IMR-90 (cell line): ENCODE measurements at regions not wholly inside any gene's neighbourhood (a gene's known extent, or its start where the extent isn't known, plus 50 kb on each side); places are given as distances from the start of the nearest gene placed in this dataset.

ENCODE experiments used
- ATAC-seq: fragments of 200-7000 bp; cut with Tn5 transposase; 2 replicates; pipeline ENCODE4 v1.9.1; 2020; ENCODE audit warnings: low read depth, mild to moderate bottlenecking, moderate library complexity
- BruUV-seq: library from RNA; stranded (reverse); fragments of 400-500 nt; replicated peaks from 2 replicates; lab custom pipeline; 2021; lab: Mats Ljungman, UMichigan
- CTCF ChIA-PET: fragments of 300-600 bp; formaldehyde crosslinking; extraction: SDS; loops from one replicate; lab custom pipeline; 2021; ENCODE audit warnings: antibody characterized with exemption; lab: Yijun Ruan, JAX
- POLR2A ChIA-PET: fragments of 300-600 bp; sonication (Branson Sonifier 250); formaldehyde crosslinking; loops from one replicate; lab custom pipeline; 2022; ENCODE audit warnings: antibody characterized with exemption; ENCODE audit not compliant: unreplicated experiment; lab: Charles Lee
- DNase-seq: peaks from one replicate; pipeline ENCODE4 v3.0.0; 2013
- H2AFZ ChIP-seq: replicated peaks from 2 replicates; pipeline ENCODE3; 2013; ENCODE audit warnings: low read length, mild to moderate bottlenecking; ENCODE audit not compliant: poor library complexity
- H2AK5ac ChIP-seq: 2 replicates; pipeline ENCODE4 v1.6.1; 2013; ENCODE audit warnings: low read depth, low read length, inconsistent platforms
- H2AK9ac ChIP-seq: replicated peaks from 2 replicates; pipeline ENCODE3; 2013; ENCODE audit warnings: mild to moderate bottlenecking, low read depth, low read length, moderate library complexity; ENCODE audit not compliant: poor library complexity
- H2BK120ac ChIP-seq: 2 replicates; pipeline ENCODE4 v1.6.1; 2013; ENCODE audit warnings: low read depth, low read length, inconsistent platforms
- H2BK15ac ChIP-seq: 3 replicates; pipeline ENCODE4 v1.6.1; 2013; ENCODE audit warnings: low read depth, low read length, inconsistent platforms
- H2BK20ac ChIP-seq: 2 replicates; pipeline ENCODE4 v1.6.1; 2013; ENCODE audit warnings: low read depth, mild to moderate bottlenecking, inconsistent platforms, low read length, moderate library complexity
- H2BK5ac ChIP-seq: 2 replicates; pipeline ENCODE4 v1.6.1; 2013; ENCODE audit warnings: mild to moderate bottlenecking, low read depth, low read length, inconsistent platforms; ENCODE audit not compliant: poor library complexity, severe bottlenecking
- H3K14ac ChIP-seq: replicated peaks from 2 replicates; pipeline ENCODE4 v1.6.1; 2013; ENCODE audit warnings: low read depth, low read length, inconsistent platforms
- H3K18ac ChIP-seq: 2 replicates; pipeline ENCODE4 v1.6.1; 2013; ENCODE audit warnings: low read depth, low read length, control low read depth
- H3K23ac ChIP-seq: 2 replicates; pipeline ENCODE4 v1.6.1; 2013; ENCODE audit warnings: low read depth, low read length, inconsistent platforms
- H3K27ac ChIP-seq: 2 replicates; pipeline ENCODE4 v1.5.1; 2013; ENCODE audit warnings: mild to moderate bottlenecking, control low read depth, low read length; ENCODE audit not compliant: insufficient read depth
- H3K27me3 ChIP-seq: 2 replicates; pipeline ENCODE4 v1.6.1; 2013; ENCODE audit warnings: low read length; ENCODE audit not compliant: control insufficient read depth, insufficient read depth
- H3K36me3 ChIP-seq: 2 replicates; pipeline ENCODE4 v1.6.1; 2013; ENCODE audit warnings: low read length, mixed read lengths; ENCODE audit not compliant: control insufficient read depth, insufficient read depth
- H3K4ac ChIP-seq: 2 replicates; pipeline ENCODE4 v1.6.1; 2013; ENCODE audit warnings: low read depth, low read length, inconsistent platforms
- H3K4me1 ChIP-seq: 2 replicates; pipeline ENCODE4 v1.6.1; 2013; ENCODE audit warnings: low read length, mixed read lengths; ENCODE audit not compliant: control insufficient read depth, insufficient read depth
- H3K4me2 ChIP-seq: 2 replicates; pipeline ENCODE4 v1.6.1; 2013; ENCODE audit warnings: low read depth, mild to moderate bottlenecking, control low read depth, low read length, moderate library complexity
- H3K4me3 ChIP-seq: 2 replicates; pipeline ENCODE4 v1.5.1; 2013; ENCODE audit warnings: low read depth, mild to moderate bottlenecking, control low read depth, low read length, moderate library complexity; ENCODE audit not compliant: insufficient read depth
- H3K56ac ChIP-seq: 2 replicates; pipeline ENCODE4 v1.6.1; 2013; ENCODE audit warnings: low read length, inconsistent platforms; ENCODE audit not compliant: insufficient read depth; ENCODE audit errors: extremely low read depth
- H3K79me1 ChIP-seq, 2 experiments: 2 replicates each; pipeline ENCODE4 v1.6.1; 2013; ENCODE audit warnings: low read length in 2 of 2, inconsistent platforms in 1 of 2, low read depth in 1 of 2
- H3K9ac ChIP-seq: 2 replicates; pipeline ENCODE4 v1.6.1; 2013; ENCODE audit warnings: low read depth, low read length, control low read depth
- H3K9me1 ChIP-seq: 2 replicates; pipeline ENCODE4 v1.6.1; 2013; ENCODE audit warnings: low read length, inconsistent platforms; ENCODE audit not compliant: insufficient read depth
- H3K9me3 ChIP-seq: 2 replicates; pipeline ENCODE4 v1.6.1; 2013; ENCODE audit warnings: low read length; ENCODE audit not compliant: control insufficient read depth, insufficient read depth
- H4K20me1 ChIP-seq: 2 replicates; pipeline ENCODE4 v1.6.1; 2013; ENCODE audit warnings: low read length, inconsistent platforms; ENCODE audit not compliant: insufficient read depth
- H4K5ac ChIP-seq: 2 replicates; pipeline ENCODE4 v1.6.1; 2013; ENCODE audit warnings: mild to moderate bottlenecking, low read depth, low read length, control low read depth
- H4K8ac ChIP-seq, 2 experiments: 2 replicates each; pipeline ENCODE4 v1.6.1; 2013; ENCODE audit warnings: low read depth in 2 of 2, low read length in 2 of 2, control low read depth in 1 of 2, inconsistent platforms in 1 of 2
- H4K91ac ChIP-seq: 2 replicates; pipeline ENCODE4 v1.6.1; 2013; ENCODE audit warnings: low read depth, low read length, inconsistent platforms; ENCODE audit not compliant: insufficient read depth
- CTCF ChIP-seq: conservative IDR thresholded peaks from 2 replicates; pipeline ENCODE4 v1.5.1; 2012; ENCODE audit warnings: mild to moderate bottlenecking, low read depth, low read length, improper control_type of control experiment
- MAZ ChIP-seq: IDR thresholded peaks from 2 replicates; pipeline ENCODE4 v1.6.1; 2012; ENCODE audit warnings: low read depth, mild to moderate bottlenecking, low read length, improper control_type of control experiment, moderate library complexity, borderline replicate concordance
- RAD21 ChIP-seq: IDR thresholded peaks from 2 replicates; pipeline ENCODE4 v1.6.1; 2012; ENCODE audit warnings: low read length, improper control_type of control experiment
- RCOR1 ChIP-seq: IDR thresholded peaks from 2 replicates; pipeline ENCODE4 v1.6.1; 2012; ENCODE audit warnings: mild to moderate bottlenecking, low read length, improper control_type of control experiment; ENCODE audit not compliant: insufficient replicate concordance
- USF2 ChIP-seq: fragments of 150-350 bp; IDR thresholded peaks from 2 replicates; pipeline ENCODE4 v1.6.1; 2017; ENCODE audit warnings: mild to moderate bottlenecking, antibody characterized with exemption, low read length, low read depth
- WGBS, 2 experiments: methylation state at CpG; one replicate each; pipeline versions ENCODE4 v1.1.5 to v1.1.7; 2013; ENCODE audit warnings: missing lambda C conversion rate in 2 of 2; ENCODE audit not compliant: insufficient read length in 1 of 2; ENCODE audit errors: extremely low coverage in 2 of 2; 5-methylcytosine and 5-hydroxymethylcytosine counted together
- dilution Hi-C: fragments of 300-500 bp; cut with HindIII; formaldehyde crosslinking; loops from one replicate; pipeline ENCODE4 v1.14.3; 2018; ENCODE audit warnings: low sequenced_read_pairs; ENCODE audit not compliant: unreplicated experiment
- in situ Hi-C: fragments of 300-500 bp; cut with MboI; formaldehyde crosslinking; loops from 3 replicates; pipeline ENCODE4 v1.14.3; 2019; ENCODE audit warnings: low sequenced_read_pairs, inconsistent platforms, mixed read lengths
- intact Hi-C: fragments of 100-400 bp; cut with micrococcal nuclease; formaldehyde crosslinking; loops from 2 replicates; pipeline ENCODE4 v1.10.0; 2022

DNA sequence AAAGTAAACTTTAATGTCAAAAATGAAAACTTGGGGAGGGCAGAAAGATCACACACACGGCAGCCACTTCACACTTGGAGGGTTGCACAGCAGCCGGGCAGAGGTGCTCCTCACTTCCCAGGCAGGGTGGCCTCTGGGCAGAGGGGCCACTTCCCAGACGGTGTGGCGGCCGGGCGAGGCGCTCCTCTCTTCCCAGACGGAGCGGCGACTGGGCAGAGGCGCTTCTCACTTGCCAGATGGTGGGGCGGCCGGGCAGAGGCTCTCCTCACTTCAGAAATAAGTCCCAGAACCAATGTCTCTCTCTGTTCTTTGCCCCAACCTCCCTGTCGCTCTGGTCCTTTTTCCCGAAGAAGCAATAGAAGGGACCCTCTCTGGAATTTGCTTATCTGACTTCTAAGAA, 65.7 kb upstream of the LRPPRC start:
- Histone ChIP-seq H3K9ac (no peak overlapping the region), H3K9me1 (no peaks in the 10 kb centered on the region), H3K23ac (no peak overlapping the region), H3K14ac (no peak overlapping the region), H3K4me2 (no peak overlapping the region), H2AK5ac (no peak overlapping the region), H2AK9ac (no peak overlapping the region), H3K27ac (no peak overlapping the region), H2BK20ac (no peak overlapping the region), H4K20me1 (no peaks in the 10 kb centered on the region), H3K36me3 (no peaks in the 10 kb centered on the region), H2BK15ac (no peak overlapping the region), H3K56ac (no peak overlapping the region), H3K4ac (no peak overlapping the region), H4K8ac (no peak overlapping the region), H2BK120ac (no peak overlapping the region), H3K4me3 (no peak overlapping the region), H4K5ac (no peak overlapping the region), H3K4me1 (no peaks in the 10 kb centered on the region), H3K9me3 (no peaks in the 10 kb centered on the region), H3K27me3 (peaks cover 16% of the 10 kb centered on the region), H4K91ac (no peak overlapping the region), H3K79me1 (no peaks in the 10 kb centered on the region), H3K18ac (no peak overlapping the region), H2AFZ (no peak overlapping the region), H2BK5ac (no peak overlapping the region)
- ChIA-PET POLR2A (no interaction called here), CTCF (no interaction called here)
- no peak for TF ChIP-seq CTCF
- TF ChIP-seq USF2, result no peak
- no peak for TF ChIP-seq RAD21
- TF ChIP-seq MAZ, result no peak
- TF ChIP-seq RCOR1, result no peak
- DNase-seq (no peak), ATAC-seq (no peak)
- in situ Hi-C loops, result no loop called here
- 80% methylated on average over 10 of the region's 15 CpGs; no CpG with 5 or more reads in 1 of the 2 experiments for WGBS, 2 experiments
- no TSS peak for BruUV-seq
- intact Hi-C loops, result no loop called here
- dilution Hi-C loops, result no loop called here
